ENCODE measurements at regions not wholly inside any gene's neighbourhood (a gene's known extent, or its start where the extent isn't known, plus 50 kb on each side); places are given as distances from the start of the nearest gene placed in this dataset.

DNA sequence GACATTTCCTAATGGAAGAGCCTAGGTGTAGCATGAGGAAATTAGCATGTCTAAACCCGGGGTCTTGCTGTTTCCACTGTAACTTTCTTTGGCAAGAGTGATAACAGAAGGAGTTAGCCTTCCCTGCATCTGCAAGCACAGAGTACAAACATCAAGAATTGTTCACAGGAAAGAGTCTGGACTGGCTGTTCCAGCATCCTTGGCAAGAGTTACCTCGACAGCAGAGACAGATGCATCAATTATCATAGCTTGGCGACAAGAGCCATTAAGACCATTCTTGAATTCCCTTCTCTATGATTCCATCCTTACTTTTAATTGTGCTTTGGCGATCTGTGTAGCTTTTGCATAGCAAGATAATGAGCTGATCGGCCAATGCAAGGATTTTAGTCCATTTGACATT is 82.8 kb upstream of the RALGPS2 start:
- no peaks in the 10 kb centered on the region for H3K36me3 ChIP-seq (ENCODE audit: control insufficient read depth, insufficient read depth, low read length)
- no peak overlapping the region for H3K23ac ChIP-seq (ENCODE audit: low read depth, low read length)
- H3K27me3 ChIP-seq (ENCODE audit: control insufficient read depth, insufficient read depth, low read length), result no peaks in the 10 kb centered on the region
- no peak overlapping the region for H2AK9ac ChIP-seq (replicated peaks; ENCODE audit: low read depth, low read length, poor library complexity)
- intact Hi-C loops (cut with micrococcal nuclease), result loop anchor here (10.0 kb wide), 1 partner anchor 363 kb away; no protein-coding TSS in a partner anchor
- no peak overlapping the region for H3K14ac ChIP-seq (replicated peaks; ENCODE audit: low read depth, low read length)
- DNase-seq (no peak), ATAC-seq (ENCODE audit: low read depth) (no peak)
- dilution Hi-C loops (cut with HindIII; ENCODE audit: low sequenced_read_pairs, unreplicated experiment), result no loop called here
- H3K56ac ChIP-seq (ENCODE audit: extremely low read depth, insufficient read depth, low read length), result no peak overlapping the region
- TF ChIP-seq MXI1 (IDR thresholded peaks at IDR 0.05; ENCODE audit: borderline replicate concordance, low read depth, low read length) (no peak), BHLHE40 (IDR thresholded peaks at IDR 0.05; ENCODE audit: low read depth, low read length) (no peak), RFX5 (IDR thresholded peaks at IDR 0.05; ENCODE audit: low read depth, low read length) (no peak), MAZ (IDR thresholded peaks at IDR 0.05; ENCODE audit: borderline replicate concordance, low read depth, low read length) (no peak), CHD1 (IDR thresholded peaks at IDR 0.05; ENCODE audit: low read depth, low read length) (no peak), RAD21 (IDR thresholded peaks at IDR 0.05; ENCODE audit: low read length) (no peak), SMC3 (IDR thresholded peaks at IDR 0.05; ENCODE audit: low read depth, low read length) (no peak), MAFK (IDR thresholded peaks at IDR 0.05; ENCODE audit: low read depth, low read length) (no peak), FOS (IDR thresholded peaks at IDR 0.05; ENCODE audit: low read depth, low read length) (no peak), RCOR1 (IDR thresholded peaks at IDR 0.05; ENCODE audit: insufficient replicate concordance, low read length) (no peak), POLR2A (IDR thresholded peaks at IDR 0.05; ENCODE audit: low read depth, low read length) (no peak), NFE2L2 (IDR thresholded peaks at IDR 0.05; ENCODE audit: low read depth, low read length) (no peak)
- TF ChIP-seq, protein P1, sequence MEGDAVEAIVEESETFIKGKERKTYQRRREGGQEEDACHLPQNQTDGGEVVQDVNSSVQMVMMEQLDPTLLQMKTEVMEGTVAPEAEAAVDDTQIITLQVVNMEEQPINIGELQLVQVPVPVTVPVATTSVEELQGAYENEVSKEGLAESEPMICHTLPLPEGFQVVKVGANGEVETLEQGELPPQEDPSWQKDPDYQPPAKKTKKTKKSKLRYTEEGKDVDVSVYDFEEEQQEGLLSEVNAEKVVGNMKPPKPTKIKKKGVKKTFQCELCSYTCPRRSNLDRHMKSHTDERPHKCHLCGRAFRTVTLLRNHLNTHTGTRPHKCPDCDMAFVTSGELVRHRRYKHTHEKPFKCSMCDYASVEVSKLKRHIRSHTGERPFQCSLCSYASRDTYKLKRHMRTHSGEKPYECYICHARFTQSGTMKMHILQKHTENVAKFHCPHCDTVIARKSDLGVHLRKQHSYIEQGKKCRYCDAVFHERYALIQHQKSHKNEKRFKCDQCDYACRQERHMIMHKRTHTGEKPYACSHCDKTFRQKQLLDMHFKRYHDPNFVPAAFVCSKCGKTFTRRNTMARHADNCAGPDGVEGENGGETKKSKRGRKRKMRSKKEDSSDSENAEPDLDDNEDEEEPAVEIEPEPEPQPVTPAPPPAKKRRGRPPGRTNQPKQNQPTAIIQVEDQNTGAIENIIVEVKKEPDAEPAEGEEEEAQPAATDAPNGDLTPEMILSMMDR (conservative IDR thresholded peaks at IDR 0.05; ENCODE audit: low read depth, low read length), result no peak
- TF ChIP-seq, protein P2, sequence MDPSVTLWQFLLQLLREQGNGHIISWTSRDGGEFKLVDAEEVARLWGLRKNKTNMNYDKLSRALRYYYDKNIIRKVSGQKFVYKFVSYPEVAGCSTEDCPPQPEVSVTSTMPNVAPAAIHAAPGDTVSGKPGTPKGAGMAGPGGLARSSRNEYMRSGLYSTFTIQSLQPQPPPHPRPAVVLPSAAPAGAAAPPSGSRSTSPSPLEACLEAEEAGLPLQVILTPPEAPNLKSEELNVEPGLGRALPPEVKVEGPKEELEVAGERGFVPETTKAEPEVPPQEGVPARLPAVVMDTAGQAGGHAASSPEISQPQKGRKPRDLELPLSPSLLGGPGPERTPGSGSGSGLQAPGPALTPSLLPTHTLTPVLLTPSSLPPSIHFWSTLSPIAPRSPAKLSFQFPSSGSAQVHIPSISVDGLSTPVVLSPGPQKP (IDR thresholded peaks at IDR 0.05; ENCODE audit: borderline replicate concordance, low read depth, low read length), result no peak
- TF ChIP-seq, protein P3, sequence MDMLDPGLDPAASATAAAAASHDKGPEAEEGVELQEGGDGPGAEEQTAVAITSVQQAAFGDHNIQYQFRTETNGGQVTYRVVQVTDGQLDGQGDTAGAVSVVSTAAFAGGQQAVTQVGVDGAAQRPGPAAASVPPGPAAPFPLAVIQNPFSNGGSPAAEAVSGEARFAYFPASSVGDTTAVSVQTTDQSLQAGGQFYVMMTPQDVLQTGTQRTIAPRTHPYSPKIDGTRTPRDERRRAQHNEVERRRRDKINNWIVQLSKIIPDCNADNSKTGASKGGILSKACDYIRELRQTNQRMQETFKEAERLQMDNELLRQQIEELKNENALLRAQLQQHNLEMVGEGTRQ (IDR thresholded peaks at IDR 0.05; ENCODE audit: low read depth, low read length), result no peak
- H4K20me1 ChIP-seq (ENCODE audit: insufficient read depth, low read length), result no peaks in the 10 kb centered on the region
- no peak overlapping the region for H3K4me3 ChIP-seq (ENCODE audit: insufficient read depth, low read depth, low read length)
- 0 out of 2 replicates have a peak overlapping the region, but pooled peaks have one; percentile 11 for H2BK120ac ChIP-seq (ENCODE audit: low read depth, low read length)
- no peaks in the 10 kb centered on the region for H3K9me3 ChIP-seq (ENCODE audit: control insufficient read depth, insufficient read depth, low read length)
- H3K9ac ChIP-seq (ENCODE audit: low read depth, low read length), result no peak overlapping the region
- H3K18ac ChIP-seq (ENCODE audit: low read depth, low read length), result no peak overlapping the region
- no peak overlapping the region for H4K8ac ChIP-seq (ENCODE audit: low read depth in 2 of 2, low read length in 2 of 2)
- in situ Hi-C loops (cut with MboI; ENCODE audit: low sequenced_read_pairs), result no loop called here
- H3K4me2 ChIP-seq (ENCODE audit: low read depth, low read length), result no peak overlapping the region
- no TSS peak for BruUV-seq (replicated peaks)
- no peak overlapping the region for H2BK5ac ChIP-seq (ENCODE audit: low read depth, low read length, poor library complexity, severe bottlenecking)
- H2BK15ac ChIP-seq (ENCODE audit: low read depth, low read length), result 0 out of 3 replicates have a peak overlapping the region, but pooled peaks have one; percentile 11
- no peak overlapping the region for H4K5ac ChIP-seq (ENCODE audit: low read depth, low read length)
- no peak overlapping the region for H4K91ac ChIP-seq (ENCODE audit: insufficient read depth, low read depth, low read length)
- no peak overlapping the region for H2AK5ac ChIP-seq (ENCODE audit: low read depth, low read length)
- no peak overlapping the region for H3K27ac ChIP-seq (ENCODE audit: insufficient read depth, low read length)
- no peaks in the 10 kb centered on the region for H3K79me1 ChIP-seq (ENCODE audit: low read depth in 1 of 2, low read length in 2 of 2)
- peaks cover 22% of the 10 kb centered on the region for H3K4me1 ChIP-seq (ENCODE audit: control insufficient read depth, insufficient read depth, low read length)
- 37% methylated on average over 3 of the region's 5 CpGs; no CpG with 5 or more reads in 1 of the 2 experiments for WGBS, 2 experiments (ENCODE audit: extremely low coverage in 2 of 2, insufficient read length in 1 of 2)
- POLR2A ChIA-PET (ENCODE audit: unreplicated experiment), result no interaction called here
- peaks cover 10% of the 10 kb centered on the region for H3K9me1 ChIP-seq (ENCODE audit: insufficient read depth, low read length)
- H2AFZ ChIP-seq (replicated peaks; ENCODE audit: low read length, poor library complexity), result no peak overlapping the region
- no peak overlapping the region for H3K4ac ChIP-seq (ENCODE audit: low read depth, low read length)
- CTCF ChIA-PET, result interaction anchor here (1.0 kb wide), 1 partner anchor 43 kb away, joined by 6 read pairs; no protein-coding TSS in a partner anchor
- no peak overlapping the region for H2BK20ac ChIP-seq (ENCODE audit: low read depth, low read length)
